ENCODE measurements at regions not wholly inside any gene's neighbourhood (a gene's known extent, or its start where the extent isn't known, plus 50 kb on each side); places are given as distances from the start of the nearest gene placed in this dataset.

GRCh38 chr3:4099607-4100006, 203.6 kb upstream of the SETMAR start:
- Histone ChIP-seq H3K4me3 (IDR thresholded peaks at IDR 0.05; ENCODE audit: insufficient read depth, low read depth, low read length) (no peak overlapping the region), H3K9ac (no peak overlapping the region), H3K36me3 (ENCODE audit: insufficient read depth) (no peaks in the 10 kb centered on the region), H4K20me1 (ENCODE audit: insufficient read depth) (no peaks in the 10 kb centered on the region), H3K4me2 (no peak overlapping the region), H3K4me1 (ENCODE audit: low read depth, poor library complexity, severe bottlenecking) (no peaks in the 10 kb centered on the region), H2AFZ (ENCODE audit: low read depth) (no peak overlapping the region), H3K27ac (no peak overlapping the region), H3K79me2 (ENCODE audit: insufficient read depth, low read depth) (no peaks in the 10 kb centered on the region), H3K27me3 (ENCODE audit: insufficient read depth, low read depth) (no peaks in the 10 kb centered on the region)
- no peak for TF ChIP-seq CTCF (conservative IDR thresholded peaks at IDR 0.05; ENCODE audit: low read depth, low read length)

GRCh38 chr3:4107430-4107829, 195.7 kb upstream of the SETMAR start:
- no peak for TF ChIP-seq CTCF (conservative IDR thresholded peaks at IDR 0.05; ENCODE audit: low read depth, low read length)
- H3K9ac ChIP-seq = no peak overlapping the region
- no peaks in the 10 kb centered on the region for H3K27me3 ChIP-seq (ENCODE audit: insufficient read depth, low read depth)
- H3K4me1 ChIP-seq (ENCODE audit: low read depth, poor library complexity, severe bottlenecking) = no peaks in the 10 kb centered on the region
- no peak overlapping the region for H3K27ac ChIP-seq
- H4K20me1 ChIP-seq (ENCODE audit: insufficient read depth) = no peaks in the 10 kb centered on the region
- no peak overlapping the region for H2AFZ ChIP-seq (ENCODE audit: low read depth)
- H3K4me2 ChIP-seq = no peak overlapping the region
- no peaks in the 10 kb centered on the region for H3K36me3 ChIP-seq (ENCODE audit: insufficient read depth)
- no peak overlapping the region for H3K4me3 ChIP-seq (IDR thresholded peaks at IDR 0.05; ENCODE audit: insufficient read depth, low read depth, low read length)
- no peaks in the 10 kb centered on the region for H3K79me2 ChIP-seq (ENCODE audit: insufficient read depth, low read depth)

- no peaks in the 10 kb centered on the region for H4K20me1 ChIP-seq (ENCODE audit: insufficient read depth)
- no peak overlapping the region for H3K27ac ChIP-seq
- no peak overlapping the region for H2AFZ ChIP-seq (ENCODE audit: low read depth)
- no peaks in the 10 kb centered on the region for H3K27me3 ChIP-seq (ENCODE audit: insufficient read depth, low read depth)
- no peak overlapping the region for H3K4me2 ChIP-seq
- no peak for TF ChIP-seq CTCF (conservative IDR thresholded peaks at IDR 0.05; ENCODE audit: low read depth, low read length)
- no peak overlapping the region for H3K9ac ChIP-seq
- H3K4me3 ChIP-seq (IDR thresholded peaks at IDR 0.05; ENCODE audit: insufficient read depth, low read depth, low read length) = no peak overlapping the region
- H3K36me3 ChIP-seq (ENCODE audit: insufficient read depth) = no peaks in the 10 kb centered on the region
- H3K79me2 ChIP-seq (ENCODE audit: insufficient read depth, low read depth) = no peaks in the 10 kb centered on the region
- H3K4me1 ChIP-seq (ENCODE audit: low read depth, poor library complexity, severe bottlenecking) = no peaks in the 10 kb centered on the region
These were observed 189.2 kb upstream of the SETMAR start for GRCh38 chr3:4113811-4114522.

GRCh38 chr3:4119119-4119518, 184.1 kb upstream of the SETMAR start:
- Histone ChIP-seq H2AFZ (ENCODE audit: low read depth) (no peak overlapping the region), H4K20me1 (ENCODE audit: insufficient read depth) (no peaks in the 10 kb centered on the region), H3K4me1 (ENCODE audit: low read depth, poor library complexity, severe bottlenecking) (no peaks in the 10 kb centered on the region), H3K4me3 (IDR thresholded peaks at IDR 0.05; ENCODE audit: insufficient read depth, low read depth, low read length) (no peak overlapping the region), H3K27ac (no peak overlapping the region), H3K9ac (no peak overlapping the region), H3K4me2 (no peak overlapping the region), H3K27me3 (ENCODE audit: insufficient read depth, low read depth) (no peaks in the 10 kb centered on the region), H3K36me3 (ENCODE audit: insufficient read depth) (no peaks in the 10 kb centered on the region), H3K79me2 (ENCODE audit: insufficient read depth, low read depth) (no peaks in the 10 kb centered on the region)
- TF ChIP-seq CTCF (conservative IDR thresholded peaks at IDR 0.05; ENCODE audit: low read depth, low read length) = no peak
